GM19023 (cell line): ENCODE measurements at regions not wholly inside any gene's neighbourhood (a gene's known extent, or its start where the extent isn't known, plus 50 kb on each side); places are given as distances from the start of the nearest gene placed in this dataset.
"Not testable (repeated sequence)": the region's sequence is repeated elsewhere in the genome, so short reads cannot be mapped to it uniquely, and the experiment has no call there.

Source experiments
- ATAC-seq: cut with Tn5 transposase; IDR thresholded peaks from one replicate; pipeline ENCODE4 v1.9.1; 2021; ENCODE audit warnings: mild to moderate bottlenecking, moderate library complexity; ENCODE audit not compliant: unreplicated experiment

DNA sequence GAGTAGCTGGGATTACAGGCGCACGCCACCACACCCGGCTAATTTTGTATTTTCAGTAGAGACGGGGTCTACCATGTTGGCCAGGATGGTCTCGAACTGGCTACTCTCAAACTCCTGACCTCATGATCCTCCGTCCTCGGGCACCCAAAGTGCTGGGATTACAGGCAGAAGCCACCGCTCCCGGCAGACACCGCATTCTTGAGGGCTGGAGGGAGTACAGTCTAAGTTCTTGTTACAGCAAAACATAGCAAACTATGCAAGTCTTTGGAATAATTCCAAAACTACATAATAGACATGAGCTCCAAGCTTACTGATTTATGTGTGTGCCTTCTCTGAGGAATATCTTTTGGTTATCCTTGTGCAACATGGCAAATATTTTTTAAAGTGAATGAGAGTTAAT lies 299.1 kb upstream of the ZNF658 start:
- not testable (repeated sequence) for ATAC-seq

DNA sequence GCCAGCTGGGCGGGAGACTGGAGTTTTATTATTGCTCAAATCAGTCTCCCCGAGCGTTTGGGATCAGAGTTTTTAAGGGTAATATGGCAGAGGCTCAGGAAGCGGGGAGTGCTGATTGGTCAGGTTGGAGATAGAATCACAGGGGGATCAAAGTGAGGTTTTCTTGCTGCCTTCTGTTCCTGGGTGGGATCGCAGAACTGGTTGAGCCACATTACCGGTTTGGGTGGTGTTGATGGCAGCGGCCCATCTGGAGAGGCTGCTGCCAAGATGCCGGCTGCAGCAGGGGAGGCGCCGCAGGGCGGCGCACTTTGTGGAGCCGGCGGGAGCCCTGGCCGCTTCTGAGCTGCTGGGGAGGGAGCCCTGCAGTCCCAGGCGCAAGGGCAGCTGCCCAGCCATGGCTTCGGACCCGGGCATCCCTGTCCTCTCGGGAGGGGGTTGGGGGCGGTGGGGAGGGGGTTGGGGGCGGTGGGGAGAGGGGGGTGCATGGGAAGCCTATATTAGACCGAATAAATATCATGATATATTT lies 268.9 kb upstream of the ZNF658 start:
- ATAC-seq, result not testable (repeated sequence)

DNA sequence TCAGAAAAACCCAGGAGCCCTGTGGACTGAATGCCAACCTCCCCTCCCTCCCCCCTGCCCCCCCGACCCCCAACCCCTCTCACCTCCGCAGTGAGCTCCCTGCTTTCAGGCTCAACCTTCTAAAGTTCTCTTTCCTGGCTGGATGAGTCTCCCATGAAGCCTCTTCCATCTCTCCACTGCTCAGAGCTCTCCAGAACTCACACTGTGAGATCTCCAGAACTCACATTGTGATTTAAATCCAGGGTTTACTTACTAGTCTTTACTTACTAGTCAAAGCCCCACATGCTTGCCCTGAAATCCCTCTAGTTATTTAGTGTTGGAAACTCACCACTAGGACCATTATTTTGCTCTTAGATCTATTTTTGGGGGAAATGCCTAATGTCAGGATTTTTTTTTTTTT lies 252.8 kb upstream of the ZNF658 start:
- ATAC-seq, result not testable (repeated sequence)

DNA sequence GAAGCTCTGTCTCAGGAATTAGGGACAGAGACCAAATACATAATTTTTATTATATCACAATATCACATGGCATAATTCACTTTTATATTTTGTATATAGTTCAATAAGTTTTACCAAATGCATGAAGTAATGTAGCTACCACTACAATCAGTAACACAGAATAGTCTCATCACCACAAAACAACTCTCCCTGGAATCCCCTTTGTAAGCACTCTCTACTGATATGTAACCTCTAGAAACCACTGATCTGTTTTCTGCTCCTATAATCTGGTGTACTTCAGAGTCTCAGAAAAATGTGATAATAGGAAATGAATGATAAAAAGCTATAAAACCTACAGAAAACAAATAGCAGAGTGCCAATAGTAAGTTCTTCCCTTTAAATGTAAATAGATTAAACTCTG lies 210.3 kb upstream of the ZNF658 start:
- not testable (repeated sequence) for ATAC-seq

DNA sequence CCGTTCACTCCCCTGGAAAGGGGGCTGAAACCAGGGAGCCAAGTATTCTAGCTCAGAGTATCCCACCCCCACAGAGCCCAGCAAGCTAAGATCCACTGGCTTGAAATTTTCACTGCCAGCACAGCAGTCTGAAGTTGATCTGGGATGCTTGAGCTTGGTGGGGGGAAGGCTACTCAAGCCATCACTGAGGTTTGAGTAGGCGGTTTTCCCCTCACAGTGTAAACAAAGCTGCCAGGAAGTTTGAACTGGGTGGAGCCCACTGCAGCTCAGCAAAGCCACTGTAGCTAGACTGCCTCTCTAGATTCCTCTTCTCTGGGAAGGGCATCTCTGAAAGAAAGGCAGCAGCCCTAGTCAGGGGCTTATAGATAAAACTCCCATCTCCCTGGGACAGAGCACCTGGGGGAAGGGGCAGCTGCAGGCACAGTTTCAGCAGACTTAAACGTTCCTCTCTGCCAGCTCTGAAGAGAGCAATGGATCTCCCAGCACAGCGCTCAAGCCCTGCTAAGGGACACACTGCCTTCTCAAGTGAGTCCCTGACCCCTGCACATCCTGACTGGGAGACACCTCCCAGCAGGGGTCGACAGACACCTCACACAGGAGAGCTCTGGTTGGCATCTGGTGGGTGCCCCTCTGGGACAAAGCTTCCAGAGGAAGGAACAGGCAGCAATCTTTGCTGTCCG lies 204.8 kb upstream of the ZNF658 start:
- ATAC-seq, result not testable (repeated sequence)

DNA sequence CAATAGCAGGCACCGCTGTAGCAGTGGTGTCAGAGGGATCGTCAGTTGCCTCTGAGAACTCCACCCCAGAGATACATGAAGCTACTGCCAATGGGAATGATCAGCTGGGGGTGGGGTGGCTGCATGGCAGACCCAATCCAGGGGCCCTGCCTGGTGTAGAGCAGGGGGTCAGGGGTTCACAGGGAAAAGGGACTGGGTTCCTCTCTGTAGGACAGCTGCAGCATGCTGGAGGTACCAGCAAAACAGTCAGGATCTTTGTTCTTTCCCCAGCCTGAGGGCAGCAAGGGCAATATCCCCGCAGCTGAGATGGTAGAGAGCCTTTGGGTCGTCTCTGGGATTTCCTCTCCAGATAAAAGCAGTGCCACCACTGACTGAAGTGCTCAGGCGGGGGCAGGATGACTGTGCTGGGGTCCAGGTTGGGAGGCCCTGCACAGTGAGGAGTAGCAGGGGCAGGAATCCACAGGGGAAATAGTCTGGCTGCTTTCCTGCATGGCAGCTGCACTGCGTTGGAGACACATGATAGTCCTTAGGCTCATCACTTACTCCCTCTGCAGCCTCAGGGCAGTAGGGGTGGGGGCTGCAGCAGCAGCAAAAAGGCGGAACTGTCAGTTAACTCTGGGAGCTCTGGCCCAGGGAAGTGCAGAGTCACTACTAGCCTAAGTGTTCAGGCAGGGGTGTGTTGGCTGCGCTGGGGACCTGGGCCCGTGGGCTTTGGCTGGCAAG lies 203.0 kb upstream of the ZNF658 start:
- ATAC-seq, result not testable (repeated sequence)

DNA sequence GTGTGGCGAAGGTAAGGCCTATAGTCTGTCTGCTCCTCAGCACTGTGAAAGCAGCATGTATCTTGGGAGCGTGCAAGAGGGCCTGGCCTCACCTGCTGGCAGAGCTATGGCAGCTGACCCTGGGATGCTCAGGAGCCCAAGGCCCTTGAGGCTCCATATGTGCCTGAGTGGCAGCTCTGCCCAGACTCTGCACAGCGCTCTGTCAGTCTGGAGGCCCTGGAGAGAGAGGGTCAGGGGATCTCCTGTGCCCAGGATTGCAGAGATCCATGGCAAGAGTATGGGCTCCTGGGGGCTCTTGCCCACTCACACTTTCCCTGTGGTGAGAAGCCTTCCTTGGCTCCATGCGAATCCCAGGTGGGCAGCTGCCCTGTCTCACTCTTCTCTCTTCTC lies 202.5 kb upstream of the ZNF658 start:
- not testable (repeated sequence) for ATAC-seq

DNA sequence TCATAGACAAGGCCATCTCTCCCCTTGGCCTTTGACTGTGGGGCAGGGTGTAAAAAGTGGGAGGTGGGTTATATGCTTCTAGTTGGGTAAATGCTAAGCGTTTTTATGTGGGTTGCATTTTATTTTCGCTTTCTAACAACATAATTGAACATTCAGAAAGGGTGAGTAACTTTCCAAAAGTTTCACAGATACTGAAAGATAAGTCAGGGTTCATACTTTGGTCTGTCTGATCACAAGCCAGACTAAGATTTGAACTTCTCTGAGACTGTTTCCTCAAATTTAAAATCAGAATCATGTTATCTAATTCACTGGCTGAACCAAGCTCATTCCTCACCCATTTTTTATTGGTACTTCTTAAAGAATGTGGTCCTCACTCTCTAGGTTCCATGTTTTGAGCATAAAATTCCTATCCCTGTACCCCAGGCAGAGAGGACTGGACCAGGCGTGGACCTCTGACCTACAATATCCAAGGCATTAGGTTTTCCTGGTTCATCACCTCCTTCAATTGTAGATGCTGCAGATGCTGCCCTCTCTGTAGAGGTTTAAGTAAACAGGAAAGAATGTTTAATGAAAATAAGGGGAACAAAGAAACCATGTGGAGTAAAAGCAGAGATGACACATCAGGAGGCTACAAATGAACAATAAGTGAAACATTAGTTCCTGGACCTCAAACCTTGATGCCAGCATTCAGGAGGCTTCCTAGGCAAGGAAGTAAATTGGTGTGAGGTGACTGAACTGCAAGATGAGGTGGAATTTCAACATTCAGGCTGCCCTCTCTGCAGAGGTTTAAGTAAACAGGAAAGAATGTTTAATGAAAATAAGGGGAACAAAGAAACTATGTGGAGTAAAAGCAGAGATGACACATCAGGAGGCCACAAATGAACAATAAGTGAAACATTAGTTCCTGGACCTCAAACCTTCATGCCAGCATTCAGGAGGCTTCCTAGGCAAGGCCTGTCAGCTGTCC lies 198.8 kb upstream of the ZNF658 start:
- not testable (repeated sequence) for ATAC-seq

DNA sequence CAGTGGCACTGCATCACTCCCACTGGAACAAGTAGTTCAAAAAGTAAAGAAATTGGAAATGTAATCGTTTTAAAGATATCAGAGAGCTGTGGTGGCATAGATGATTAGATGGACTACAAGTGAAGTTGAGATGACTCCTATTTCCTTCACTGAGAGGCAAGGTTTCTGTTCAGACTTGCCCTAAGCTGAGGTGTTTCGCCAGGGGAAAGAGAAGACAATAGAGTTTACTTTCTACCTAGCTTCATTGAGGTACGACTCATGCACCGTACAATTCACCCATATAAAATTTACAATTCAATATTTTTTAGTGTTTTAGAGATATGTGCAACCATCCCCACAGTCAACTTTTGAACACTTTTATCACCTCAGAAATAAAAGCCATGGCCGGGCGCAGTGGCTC lies 189.0 kb upstream of the ZNF658 start:
- not testable (repeated sequence) for ATAC-seq

DNA sequence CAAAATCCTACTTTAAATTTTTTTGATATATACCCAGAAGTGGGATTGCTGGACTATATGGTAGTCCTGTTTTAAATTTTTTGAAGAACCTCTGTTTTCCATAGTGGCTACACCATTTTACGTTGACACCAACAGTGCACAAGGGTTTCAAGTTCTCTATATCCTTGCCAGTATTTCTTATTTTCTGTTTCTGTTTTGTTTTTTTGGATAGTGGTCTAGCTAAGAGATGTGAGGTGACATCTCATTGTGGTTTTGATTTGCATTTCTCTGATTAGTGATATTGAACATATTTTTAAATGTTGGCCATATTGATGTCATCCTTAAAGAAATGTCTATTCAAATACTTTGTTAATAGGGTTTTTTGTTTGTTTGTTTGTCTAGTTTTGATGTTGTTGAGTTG lies 187.7 kb upstream of the ZNF658 start:
- ATAC-seq, result not testable (repeated sequence)

DNA sequence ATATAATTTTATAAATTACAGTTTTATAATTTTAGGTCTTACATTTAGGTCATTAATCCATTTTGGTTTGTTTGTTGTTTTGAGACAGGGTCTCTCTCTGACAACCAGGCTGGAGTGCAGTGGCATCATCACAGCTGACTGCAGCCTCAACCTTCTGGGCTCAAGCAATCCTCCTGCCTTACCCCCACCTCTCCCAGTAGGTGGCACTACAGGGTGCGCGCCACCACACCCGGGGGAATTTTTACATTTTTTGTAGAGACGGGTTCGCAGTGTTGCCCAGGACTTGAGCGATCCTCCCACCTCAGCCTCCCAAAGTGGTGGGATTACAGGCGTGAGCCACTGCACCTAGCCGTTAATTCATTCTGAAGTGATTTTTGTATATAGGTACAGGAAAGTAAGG lies 187.0 kb upstream of the ZNF658 start:
- ATAC-seq, result peak; percentile 56

DNA sequence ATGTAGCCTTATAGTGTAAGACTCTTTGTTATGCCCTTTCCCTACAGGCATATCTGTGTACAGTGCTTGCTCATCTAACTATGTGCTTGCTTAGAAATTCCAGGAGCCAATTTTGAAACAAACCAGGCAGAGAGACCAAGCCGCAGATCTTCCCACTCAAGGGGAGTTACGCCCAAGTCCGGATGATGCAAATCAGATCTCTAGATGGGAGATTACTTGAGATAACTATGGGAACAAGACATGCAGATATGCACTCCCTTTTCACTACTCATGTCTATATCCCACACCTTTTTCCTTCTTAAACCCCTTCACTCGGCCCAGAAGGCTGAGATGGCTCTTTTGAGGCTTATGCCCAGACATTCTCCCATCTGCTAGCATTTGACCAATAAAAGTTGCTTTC lies 179.7 kb upstream of the ZNF658 start:
- ATAC-seq, result not testable (repeated sequence)

DNA sequence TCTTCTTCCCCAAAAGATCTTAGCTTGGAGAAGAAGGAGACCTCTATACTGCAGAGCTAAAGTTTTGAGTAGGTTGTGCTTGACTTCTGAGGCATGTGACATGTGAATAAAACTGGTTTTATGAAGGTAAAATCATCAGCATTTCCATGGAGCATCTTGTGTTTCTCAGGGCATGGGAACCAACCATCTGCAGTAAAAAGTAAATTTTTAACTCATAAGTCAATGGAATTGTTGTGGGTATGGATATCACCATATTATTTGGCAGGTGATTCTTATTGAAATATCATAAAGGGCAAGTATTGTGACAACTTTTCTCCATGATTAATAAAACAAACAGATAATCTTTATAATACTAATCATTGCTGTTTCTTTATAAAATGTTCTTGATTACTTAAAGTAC lies 173.0 kb upstream of the ZNF658 start:
- ATAC-seq, result not testable (repeated sequence)

DNA sequence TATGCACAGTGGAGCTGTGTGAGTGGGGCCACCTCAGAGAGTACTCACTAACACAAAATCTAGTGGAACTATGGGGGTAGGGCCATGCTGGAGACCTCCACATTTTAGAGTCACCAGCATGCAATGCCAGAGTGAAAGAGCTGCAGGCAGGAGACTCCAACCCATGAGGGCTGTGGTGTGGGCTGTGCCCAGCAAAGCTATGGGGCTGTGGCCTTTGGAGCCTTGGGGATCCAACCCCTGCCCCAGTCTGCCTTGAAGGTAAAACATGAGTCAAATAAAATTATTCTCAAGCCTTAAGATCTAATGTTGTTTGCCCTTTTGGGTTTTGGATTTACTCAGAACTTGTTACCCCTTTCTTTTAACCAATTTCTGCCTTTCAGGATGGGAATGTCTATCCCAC lies 163.8 kb upstream of the ZNF658 start:
- ATAC-seq, result not testable (repeated sequence)

DNA sequence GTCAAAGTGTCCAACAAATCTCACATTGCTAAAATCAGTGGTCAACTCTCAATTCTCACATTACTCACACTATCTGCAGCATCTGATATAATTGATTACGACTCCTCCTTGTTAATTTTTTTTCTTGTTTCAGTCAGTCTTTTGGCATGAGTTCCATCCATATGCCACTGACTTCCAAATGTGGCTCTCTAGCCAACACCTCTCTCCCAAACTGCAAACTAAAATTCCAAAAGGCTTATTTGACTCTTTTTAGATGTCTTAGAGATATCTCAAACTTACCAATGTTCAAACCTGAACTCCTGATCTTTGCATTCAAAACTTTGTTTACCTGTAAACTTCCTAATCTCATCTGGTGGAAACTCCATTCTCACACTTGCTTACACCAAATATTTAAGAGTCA lies 162.1 kb upstream of the ZNF658 start:
- not testable (repeated sequence) for ATAC-seq

DNA sequence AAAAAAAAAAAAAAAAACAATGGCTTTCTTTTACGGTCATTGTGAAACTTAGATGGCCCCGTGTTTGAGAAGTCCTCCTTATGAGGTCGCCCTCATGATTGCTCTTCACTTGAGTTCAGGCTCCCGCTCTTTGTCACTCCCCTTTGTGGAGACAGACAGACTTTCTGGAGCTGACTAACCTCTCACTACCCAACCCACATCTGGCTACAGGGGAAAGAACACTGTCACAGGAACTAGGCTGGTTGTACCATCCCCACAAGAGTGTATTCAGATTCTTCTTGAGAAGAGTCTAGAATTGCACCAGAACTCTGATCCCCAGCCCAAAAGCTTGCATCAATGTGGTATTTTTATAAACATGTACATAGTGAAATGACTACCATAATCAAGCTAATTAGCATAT lies 160.4 kb upstream of the ZNF658 start:
- ATAC-seq, result not testable (repeated sequence)

DNA sequence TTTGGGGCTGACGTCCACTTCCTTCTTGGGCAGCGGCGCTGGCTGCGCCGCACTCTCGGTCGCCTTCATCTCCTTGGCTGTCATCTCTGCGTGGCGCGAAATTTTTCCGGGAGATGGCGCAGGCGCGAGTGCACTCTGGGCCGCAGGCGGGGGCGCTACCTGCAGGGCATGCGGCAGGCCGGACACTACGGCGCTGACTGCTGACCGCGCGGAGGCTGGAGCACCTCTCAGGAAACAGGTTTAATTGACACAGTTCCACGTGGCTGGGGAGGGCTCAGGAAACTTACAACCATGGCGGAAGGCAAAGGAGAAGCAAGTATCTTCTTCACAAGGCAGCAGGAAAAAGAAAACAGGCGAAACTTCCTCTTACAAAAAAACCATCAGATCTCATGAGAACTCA lies 154.7 kb upstream of the ZNF658 start:
- not testable (repeated sequence) for ATAC-seq

DNA sequence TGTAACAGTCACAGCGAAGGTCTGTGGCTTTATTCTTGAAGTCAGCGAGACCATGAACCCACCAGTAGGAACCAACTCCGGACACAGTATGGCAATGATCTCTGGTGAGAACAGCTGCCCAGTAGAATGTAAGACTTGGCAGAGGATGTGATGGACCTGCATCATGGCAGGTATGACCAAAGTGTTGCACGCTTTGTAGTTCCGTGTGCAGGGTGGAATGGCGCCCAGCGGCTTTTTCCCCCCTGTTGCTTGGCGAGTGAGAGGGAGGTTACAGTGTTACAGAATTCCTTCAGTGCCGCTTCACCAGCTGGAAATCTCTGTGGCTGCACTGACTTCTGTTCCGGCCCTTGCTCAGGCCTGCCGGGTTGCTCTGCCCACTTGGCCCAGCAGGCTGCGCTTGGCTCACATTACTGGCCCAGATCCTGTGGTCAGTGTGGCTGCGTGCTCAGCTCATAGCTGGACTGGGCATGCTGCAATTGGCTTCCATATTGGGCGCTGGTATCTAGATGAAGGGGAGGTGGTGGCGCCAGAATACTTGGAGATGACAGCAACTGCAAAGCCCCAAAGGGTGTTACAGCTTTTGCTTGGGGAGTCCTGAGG lies 148.1 kb upstream of the ZNF658 start:
- not testable (repeated sequence) for ATAC-seq

DNA sequence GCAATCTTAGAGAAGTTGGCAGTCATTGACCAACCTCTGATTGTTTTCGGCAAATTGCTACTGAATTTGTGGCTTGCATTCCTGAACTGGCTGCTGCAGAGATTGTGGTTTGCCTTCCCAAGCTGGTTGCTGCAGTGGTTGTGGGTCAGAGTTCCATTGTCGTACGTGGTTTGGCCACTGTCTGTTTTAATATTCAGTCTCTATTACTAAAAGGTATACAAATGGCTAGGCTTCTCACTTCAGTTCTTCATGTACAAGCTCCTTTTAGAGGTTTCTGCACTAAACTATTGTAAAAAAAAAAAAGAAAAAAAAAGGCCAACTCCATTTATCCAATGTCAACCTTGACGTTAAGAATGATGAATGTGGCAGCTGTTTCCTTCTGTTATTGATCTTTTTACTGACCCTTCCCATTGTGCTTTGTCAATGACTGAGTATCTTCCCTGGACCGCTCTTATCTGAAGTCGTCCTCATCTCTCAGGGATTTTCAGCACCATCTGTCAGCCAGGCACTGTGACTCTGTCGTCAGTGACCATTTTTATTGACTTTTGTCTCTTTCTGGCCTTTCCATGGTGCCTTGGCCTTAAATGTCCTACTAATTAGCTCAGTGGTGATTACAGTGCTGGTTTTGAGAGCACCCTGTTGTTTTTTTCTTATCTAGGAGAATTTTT lies 140.6 kb upstream of the ZNF658 start:
- not testable (repeated sequence) for ATAC-seq
